Chondrocyte (in vitro differentiated cells): ENCODE measurements at regions not wholly inside any gene's neighbourhood (a gene's known extent, or its start where the extent isn't known, plus 50 kb on each side); places are given as distances from the start of the nearest gene placed in this dataset.

ENCODE experiments used
- DNase-seq: peaks from one replicate; pipeline ENCODE4 v3.0.0; 2021; ENCODE audit warnings: mixed read lengths, low spot score
- H3K27ac Mint-ChIP-seq: one replicate; pipeline ENCODE4 v1.8.0; 2021; ENCODE audit warnings: mild to moderate bottlenecking, moderate library complexity, mixed read lengths; ENCODE audit not compliant: unreplicated experiment
- H3K27me3 Mint-ChIP-seq: 2 replicates; pipeline ENCODE4 v1.8.0; 2021; ENCODE audit warnings: low read depth, mixed read lengths
- H3K36me3 Mint-ChIP-seq: 2 replicates; pipeline ENCODE4 v1.8.0; 2021; ENCODE audit warnings: low read depth, mixed read lengths
- H3K4me1 Mint-ChIP-seq: 2 replicates; pipeline ENCODE4 v1.8.0; 2021; ENCODE audit warnings: low read depth, mild to moderate bottlenecking, mixed read lengths
- H3K4me3 Mint-ChIP-seq: one replicate; pipeline ENCODE4 v1.8.0; 2021; ENCODE audit warnings: mild to moderate bottlenecking, moderate library complexity, mixed read lengths; ENCODE audit not compliant: unreplicated experiment
- H3K9me3 Mint-ChIP-seq: 2 replicates; pipeline ENCODE4 v1.8.0; 2021; ENCODE audit warnings: low read depth, mixed read lengths
- CTCF ChIP-seq: fragments of 200-600 bp; sonication (generic); IDR thresholded peaks from 2 replicates; pipeline ENCODE4 v1.5.0; 2021; ENCODE audit warnings: antibody characterized with exemption, mild to moderate bottlenecking, moderate library complexity

- Mint-ChIP-seq H3K36me3 (no peaks in the 10 kb centered on the region), H3K4me3 (no peak overlapping the region), H3K27ac (no peak overlapping the region), H3K27me3 (peaks cover 3% of the 10 kb centered on the region), H3K4me1 (no peaks in the 10 kb centered on the region), H3K9me3 (peaks cover 2% of the 10 kb centered on the region)
- no peak for TF ChIP-seq CTCF
- DNase-seq: no peak
Observed at GRCh38 chr2:17299891-17300540, 218.2 kb downstream of the RAD51AP2 start.

GRCh38 chr2:17298453-17298852 is 219.8 kb downstream of the RAD51AP2 start:
- Mint-ChIP-seq H3K36me3 (no peaks in the 10 kb centered on the region), H3K9me3 (peaks cover 2% of the 10 kb centered on the region), H3K4me3 (no peak overlapping the region), H3K27ac (no peak overlapping the region), H3K4me1 (no peaks in the 10 kb centered on the region), H3K27me3 (peaks cover 3% of the 10 kb centered on the region)
- no peak for TF ChIP-seq CTCF
- DNase-seq: no peak

GRCh38 chr2:17296686-17297085 is 221.6 kb downstream of the RAD51AP2 start:
- no peak overlapping the region for H3K4me3 Mint-ChIP-seq
- DNase-seq: no peak
- H3K27ac Mint-ChIP-seq: no peak overlapping the region
- H3K36me3 Mint-ChIP-seq: no peaks in the 10 kb centered on the region
- peaks cover 2% of the 10 kb centered on the region for H3K9me3 Mint-ChIP-seq
- no peaks in the 10 kb centered on the region for H3K4me1 Mint-ChIP-seq
- peaks cover 3% of the 10 kb centered on the region for H3K27me3 Mint-ChIP-seq
- TF ChIP-seq CTCF: no peak

- Mint-ChIP-seq H3K36me3 (no peaks in the 10 kb centered on the region), H3K27me3 (peaks cover 10% of the 10 kb centered on the region), H3K9me3 (peaks cover under 1% of the 10 kb centered on the region), H3K4me1 (no peaks in the 10 kb centered on the region), H3K4me3 (no peak overlapping the region), H3K27ac (no peak overlapping the region)
- DNase-seq: no peak
- no peak for TF ChIP-seq CTCF
Observed at GRCh38 chr2:17289669-17290068, 228.6 kb downstream of the RAD51AP2 start.

- Mint-ChIP-seq H3K4me1 (no peaks in the 10 kb centered on the region), H3K4me3 (no peak overlapping the region), H3K27me3 (peaks cover 10% of the 10 kb centered on the region), H3K27ac (no peak overlapping the region), H3K9me3 (peaks cover 2% of the 10 kb centered on the region), H3K36me3 (no peaks in the 10 kb centered on the region)
- no peak for TF ChIP-seq CTCF
- DNase-seq: no peak
Observed at GRCh38 chr2:17287183-17287582, 231.1 kb downstream of the RAD51AP2 start.
